Transverse colon (tissue), 4 donors: ENCODE measurements at regions not wholly inside any gene's neighbourhood (a gene's known extent, or its start where the extent isn't known, plus 50 kb on each side); places are given as distances from the start of the nearest gene placed in this dataset.

Experiments
- CTCF ChIP-seq, 5 experiments: fragments of 200-600 bp in 3 of 5; fragments of 450-650 bp in 2 of 5; sonication (generic) in 3 of 5; IDR thresholded peaks; 1 replicate in 2 of 5; 2 replicates in 3 of 5; pipeline ENCODE4 v1.5.1; 2016 to 2017; ENCODE audit warnings: antibody characterized with exemption in 5 of 5, inconsistent platforms in 3 of 5, mild to moderate bottlenecking in 2 of 5, moderate library complexity in 1 of 5
- EP300 ChIP-seq: sonication (generic); formaldehyde crosslinking; IDR thresholded peaks from one replicate; pipeline ENCODE4 v1.6.1; 2017; ENCODE audit warnings: antibody characterized with exemption, low read depth
- POLR2AphosphoS5 ChIP-seq, 3 donors: sonication (generic); formaldehyde crosslinking; IDR thresholded peaks; one replicate each; pipeline ENCODE4 v1.6.1; 2016; ENCODE audit warnings: antibody characterized with exemption in 3 of 3

GRCh38 chr5:9987101-9987500 is 262.6 kb downstream of the ATPSCKMT start:
- TF ChIP-seq CTCF (IDR thresholded peaks at IDR 0.05) (no peak), POLR2AphosphoS5 (IDR thresholded peaks at IDR 0.05) (no peak), EP300 (no peak)
